ENCODE measurements at regions not wholly inside any gene's neighbourhood (a gene's known extent, or its start where the extent isn't known, plus 50 kb on each side); places are given as distances from the start of the nearest gene placed in this dataset.
"Not testable (repeated sequence)": the region's sequence is repeated elsewhere in the genome, so short reads cannot be mapped to it uniquely, and the experiment has no call there.

- not testable (repeated sequence) for DNase-seq (ENCODE audit: low read depth in 2 of 2)
Observed at GRCh38 chr5:93933269-93933668, 191.9 kb upstream of the POU5F2 start.

DNA sequence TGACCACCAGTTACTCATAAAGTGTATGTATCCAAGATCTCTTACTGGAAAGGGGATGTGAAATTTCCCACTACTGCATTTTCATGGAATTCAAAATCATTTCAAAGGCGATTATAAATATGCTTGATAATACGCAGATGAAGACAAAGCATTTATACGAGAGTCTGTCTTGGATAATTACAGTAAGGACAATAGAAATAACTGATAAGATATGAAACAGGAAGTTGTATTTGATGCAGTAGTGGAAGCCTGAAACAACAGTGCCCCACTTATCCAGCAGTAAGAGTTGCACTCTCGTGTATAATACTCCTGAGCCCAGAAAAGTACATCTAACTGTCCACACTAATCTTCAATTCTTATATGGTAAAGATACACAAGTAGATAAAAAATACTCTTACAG is 188.7 kb upstream of the POU5F2 start:
- peak in 1 of 2 donors; percentile 58 for DNase-seq (ENCODE audit: low read depth in 2 of 2)

DNA sequence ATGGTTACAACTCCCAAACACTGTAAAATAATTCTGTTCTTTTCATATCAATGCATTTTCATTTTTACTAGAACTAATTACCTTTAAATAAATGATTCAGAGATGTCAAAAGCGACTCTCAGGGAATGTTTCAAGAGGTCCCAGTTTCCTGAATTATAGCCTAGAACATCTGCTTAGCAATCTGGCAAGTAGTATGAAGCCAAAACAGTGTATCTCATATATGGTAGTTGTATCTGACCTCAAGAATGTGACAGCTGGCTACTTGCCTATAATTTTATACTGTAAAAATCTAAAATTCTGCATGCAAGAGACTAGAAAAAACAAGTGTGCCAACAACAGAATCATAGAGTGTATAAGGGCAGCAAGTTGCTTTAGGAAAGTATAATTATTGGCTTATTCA is 187.7 kb upstream of the POU5F2 start:
- DNase-seq (ENCODE audit: low read depth in 2 of 2), result no peak

GRCh38 chr5:93926831-93927620 is 185.6 kb upstream of the POU5F2 start:
- DNase-seq (ENCODE audit: low read depth in 2 of 2), result no peak

GRCh38 chr5:93925321-93925720 is 183.9 kb upstream of the POU5F2 start:
- peak in 1 of 2 donors; percentile 42 for DNase-seq (ENCODE audit: low read depth in 2 of 2)

DNA sequence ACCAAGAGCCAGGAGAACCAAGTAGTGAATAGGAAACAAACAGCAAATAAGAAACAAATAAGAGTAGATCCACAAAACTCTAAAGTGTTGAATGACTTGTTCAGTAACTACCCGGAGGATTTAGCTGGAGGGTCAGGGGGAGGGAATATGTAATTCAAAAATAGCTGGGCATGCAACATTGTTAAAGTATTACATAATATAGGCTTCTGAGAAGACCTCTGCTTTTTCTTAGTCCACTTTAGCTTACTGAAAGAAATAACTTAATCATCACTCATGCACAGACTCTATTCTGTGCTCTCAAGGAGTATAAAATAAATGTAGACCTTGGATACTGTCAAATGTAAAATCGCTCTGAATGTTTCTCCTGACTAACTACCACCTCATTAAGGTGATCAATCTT is 183.2 kb upstream of the POU5F2 start:
- no peak for DNase-seq (ENCODE audit: low read depth in 2 of 2)

DNA sequence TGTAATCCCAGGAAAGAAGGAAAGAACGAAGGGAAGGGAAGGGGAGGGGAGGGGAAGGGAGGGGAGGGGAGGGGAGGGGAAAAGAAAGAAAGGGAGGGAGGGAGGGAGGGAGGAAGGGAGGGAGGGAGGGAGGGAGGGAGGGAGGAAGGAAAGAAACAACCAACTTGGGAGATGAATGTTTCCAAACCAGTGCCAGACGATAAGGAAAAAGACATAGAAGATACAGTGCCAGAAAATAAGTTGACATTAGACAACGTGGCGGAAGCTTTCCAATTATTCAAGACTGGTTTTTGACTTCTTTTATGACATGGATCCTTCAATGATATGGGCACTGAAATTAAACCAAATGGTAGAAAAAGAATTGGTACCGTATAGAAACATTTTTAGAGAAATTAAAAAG is 181.2 kb upstream of the POU5F2 start:
- DNase-seq (ENCODE audit: low read depth in 2 of 2), result no peak

DNA sequence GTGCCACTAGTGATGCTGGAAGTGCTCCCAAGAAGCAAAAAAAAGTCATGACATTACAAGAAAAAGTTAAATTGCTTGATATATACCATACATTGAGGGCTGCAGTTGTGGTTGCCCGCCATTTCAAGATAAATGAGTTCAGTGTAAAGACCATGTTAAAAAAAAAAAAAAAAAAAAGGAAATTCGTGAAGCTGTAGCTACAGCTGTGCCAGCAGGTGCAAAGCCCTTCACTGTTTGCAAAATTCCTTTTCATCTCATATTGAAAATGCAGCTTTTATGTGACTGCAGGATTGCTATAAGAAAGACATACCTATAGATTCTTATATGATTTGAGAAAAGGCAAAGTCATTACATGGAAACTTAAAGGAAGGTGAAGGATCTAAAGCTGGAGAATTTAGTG is 179.6 kb upstream of the POU5F2 start:
- DNase-seq (ENCODE audit: low read depth in 2 of 2), result no peak

- DNase-seq (ENCODE audit: low read depth in 2 of 2), result no peak
Observed at GRCh38 chr5:93916872-93917271, 175.5 kb upstream of the POU5F2 start.

GRCh38 chr5:93915142-93915553 is 173.7 kb upstream of the POU5F2 start:
- DNase-seq (ENCODE audit: low read depth in 2 of 2), result peak; percentile 50 to 64

DNA sequence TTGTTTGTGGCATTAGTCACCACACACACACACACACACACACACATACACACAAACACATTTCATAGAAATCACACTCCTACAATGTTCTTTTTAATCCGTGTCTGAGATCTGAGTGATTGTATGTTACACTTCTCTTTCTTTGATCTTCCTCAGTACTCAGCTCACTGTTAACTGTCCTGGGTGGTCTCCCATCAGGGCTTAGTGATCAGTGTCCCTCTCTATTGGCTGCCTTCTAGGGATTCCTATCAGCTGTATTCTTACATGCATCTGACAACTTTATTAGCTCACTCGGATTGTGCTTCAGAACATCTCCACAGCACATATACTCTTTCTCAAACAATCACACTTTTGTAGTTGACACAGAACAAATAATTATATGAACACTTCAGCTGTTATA is 170.2 kb upstream of the POU5F2 start:
- DNase-seq (ENCODE audit: low read depth in 2 of 2), result no peak

DNA sequence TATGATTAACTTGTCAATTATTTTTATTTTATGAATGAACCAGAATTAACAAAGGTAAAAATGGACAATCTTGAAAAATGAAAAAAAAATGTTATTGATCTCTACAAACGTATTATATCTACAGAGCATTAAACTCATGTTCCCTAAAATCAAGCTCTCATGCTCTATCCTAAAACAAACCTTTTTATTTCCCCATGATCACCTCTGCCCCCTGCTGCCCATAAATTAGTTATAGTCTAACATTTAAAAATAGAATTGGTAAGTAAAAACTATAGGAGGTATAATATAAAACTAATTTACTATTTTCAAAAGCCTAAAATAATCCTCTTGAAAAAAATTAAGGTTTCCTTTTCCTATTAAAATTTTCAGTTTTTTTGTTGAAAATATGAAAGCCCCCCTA is 168.0 kb upstream of the POU5F2 start:
- peak in 1 of 2 donors; percentile 26 for DNase-seq (ENCODE audit: low read depth in 2 of 2)

DNA sequence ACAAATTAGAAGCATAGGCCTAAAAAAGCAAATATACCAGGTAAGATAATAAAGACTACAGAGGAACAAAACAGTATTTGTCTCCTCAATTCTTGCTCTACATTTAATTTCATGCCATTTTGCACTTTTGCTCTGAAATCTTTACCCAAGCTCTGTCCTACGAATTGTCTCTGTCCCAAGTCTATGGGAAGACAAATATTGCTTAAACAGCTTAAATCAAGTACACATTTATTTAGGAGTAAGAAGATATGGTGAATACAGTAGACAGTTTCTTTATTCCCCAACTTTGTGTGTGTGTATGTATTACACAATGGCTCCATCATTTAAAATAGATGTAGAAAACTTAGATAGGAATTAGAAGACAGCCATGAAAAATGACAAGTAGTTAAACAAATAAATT is 163.5 kb upstream of the POU5F2 start:
- DNase-seq (ENCODE audit: low read depth in 2 of 2), result no peak

DNA sequence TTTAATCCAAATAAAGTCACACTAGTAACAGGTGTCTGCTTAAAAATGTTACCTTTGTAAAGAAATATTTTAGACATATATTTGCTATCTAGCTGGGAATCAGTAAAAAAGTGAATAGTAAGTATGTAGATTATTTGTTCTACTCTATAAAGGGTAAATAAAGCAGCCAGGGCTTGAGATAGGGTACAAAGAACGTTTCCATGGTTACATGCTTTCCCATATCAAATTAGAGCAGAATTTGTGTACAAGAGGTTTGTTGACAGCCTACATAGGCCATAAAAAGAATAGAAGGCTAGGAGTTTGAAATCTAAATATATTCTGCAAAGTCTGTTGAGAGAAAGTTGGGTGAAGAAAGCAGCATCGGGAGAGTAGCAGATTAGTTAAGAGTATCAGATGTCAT is 160.9 kb upstream of the POU5F2 start:
- no peak for DNase-seq (ENCODE audit: low read depth in 2 of 2)

GRCh38 chr5:93899026-93899600 is 157.7 kb upstream of the POU5F2 start:
- DNase-seq (ENCODE audit: low read depth in 2 of 2), result peak in 1 of 2 donors; percentile 8

DNA sequence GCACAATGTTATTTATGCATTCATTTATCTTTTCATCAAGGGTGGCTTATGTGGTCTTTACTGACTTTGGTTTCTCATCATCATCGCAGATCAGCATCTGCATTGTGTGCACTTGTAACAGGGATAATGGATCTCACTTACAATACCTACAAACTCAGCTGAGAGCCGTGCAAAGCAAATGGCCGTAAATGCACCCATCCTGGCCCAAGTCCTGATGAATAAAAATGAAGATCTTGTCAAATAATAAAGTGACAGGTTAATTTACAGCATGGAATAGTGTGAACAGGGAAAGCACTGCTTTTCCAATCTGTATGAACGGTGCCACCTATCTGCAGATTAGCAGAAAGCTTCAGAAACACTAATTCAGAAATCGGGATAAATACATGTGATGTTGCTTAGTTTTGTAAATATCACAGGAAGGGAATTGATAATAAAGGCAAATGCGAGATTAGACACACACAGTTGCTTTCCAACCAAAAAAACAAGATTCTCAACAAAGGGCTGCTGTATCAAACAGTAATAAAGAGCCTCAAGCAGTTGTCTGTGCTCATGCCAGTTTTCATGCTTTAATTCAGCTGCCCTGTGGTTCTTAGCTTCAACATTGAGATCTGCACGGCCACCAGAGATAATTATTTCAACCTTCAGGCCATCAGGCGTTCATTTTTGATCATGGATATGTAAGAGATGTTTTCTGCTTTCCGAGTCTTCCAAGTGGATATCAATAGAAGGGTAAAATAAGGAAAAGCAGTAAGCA is 153.4 kb upstream of the POU5F2 start:
- DNase-seq (ENCODE audit: low read depth in 2 of 2), result peak in 1 of 2 donors; percentile 32

- no peak for DNase-seq (ENCODE audit: low read depth in 2 of 2)
Observed at GRCh38 chr5:93893075-93893474, 151.7 kb upstream of the POU5F2 start.

DNA sequence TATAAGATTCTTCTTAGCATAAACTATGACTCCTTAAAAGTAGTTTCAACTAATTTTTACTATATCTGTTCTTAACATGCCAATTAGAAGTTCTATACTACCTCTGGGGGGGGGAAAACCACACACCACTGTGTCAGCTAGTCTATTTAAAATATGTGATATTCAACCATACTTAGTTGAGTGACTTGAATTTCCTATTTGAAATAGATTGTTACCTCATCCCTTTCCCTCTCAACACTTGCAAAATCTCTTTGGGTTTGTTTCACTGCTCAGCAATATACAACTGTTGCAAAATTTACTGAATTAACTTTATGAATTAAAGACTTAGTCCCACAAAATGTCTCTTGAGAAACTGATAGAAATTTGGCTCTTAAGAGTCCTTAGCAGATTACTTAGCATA is 151.1 kb upstream of the POU5F2 start:
- DNase-seq (ENCODE audit: low read depth in 2 of 2), result no peak

GRCh38 chr5:93891491-93892480 is 150.4 kb upstream of the POU5F2 start:
- DNase-seq (ENCODE audit: low read depth in 2 of 2), result no peak

DNA sequence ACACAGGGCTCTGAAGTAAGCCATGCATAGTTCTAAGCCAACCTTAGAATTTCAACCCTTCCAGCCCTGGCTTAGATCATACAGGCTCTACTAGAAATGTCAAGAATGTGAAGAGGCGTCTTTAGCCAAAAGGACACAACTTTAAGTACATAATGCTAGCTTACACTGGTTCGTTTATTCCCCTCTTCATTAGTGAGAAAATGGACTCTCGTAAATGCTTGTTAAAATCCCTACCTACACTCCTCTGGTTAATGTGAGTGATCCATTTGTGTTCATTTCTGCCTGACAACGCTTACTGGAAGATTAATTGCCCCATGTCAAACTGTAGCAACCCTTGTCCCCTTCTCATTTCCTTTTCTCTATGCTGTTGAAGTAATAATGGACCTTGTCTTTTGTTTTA is 149.3 kb upstream of the POU5F2 start:
- DNase-seq (ENCODE audit: low read depth in 2 of 2), result no peak

DNA sequence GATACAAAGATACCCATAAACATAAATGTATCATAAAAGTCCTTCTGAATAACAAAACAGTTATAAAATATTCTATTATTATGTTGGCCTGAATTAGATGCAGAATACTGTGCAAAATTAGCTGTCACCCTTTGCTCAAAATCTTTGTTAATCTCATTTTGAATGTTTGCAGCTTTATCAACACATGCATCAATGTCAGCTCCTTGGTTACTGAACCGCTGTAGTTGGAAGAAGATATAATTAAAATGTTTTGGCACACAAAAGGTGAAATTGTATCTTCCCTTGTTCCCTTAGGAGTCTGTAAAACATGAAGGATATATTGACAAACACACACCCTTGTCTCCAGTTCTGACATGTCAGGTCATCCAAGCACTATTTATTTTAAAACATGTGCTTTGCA is 146.3 kb upstream of the POU5F2 start:
- DNase-seq (ENCODE audit: low read depth in 2 of 2), result no peak

Measured in dermis microvascular lymphatic vessel endothelial cell (primary cell).